HL-60/S4 treated with retinoic acid at 250 ng/mL for 4 days and 3 days (cell line): ENCODE measurements at regions not wholly inside any gene's neighbourhood (a gene's known extent, or its start where the extent isn't known, plus 50 kb on each side); places are given as distances from the start of the nearest gene placed in this dataset.
"Not testable (repeated sequence)": the region's sequence is repeated elsewhere in the genome, so short reads cannot be mapped to it uniquely, and the experiment has no call there.

Experiments
- in situ Hi-C: fragments of 300-500 bp; cut with MboI; formaldehyde crosslinking; loops from 2 replicates; pipeline ENCODE4 v1.7.0; 2022; ENCODE audit warnings: low sequenced_read_pairs

DNA sequence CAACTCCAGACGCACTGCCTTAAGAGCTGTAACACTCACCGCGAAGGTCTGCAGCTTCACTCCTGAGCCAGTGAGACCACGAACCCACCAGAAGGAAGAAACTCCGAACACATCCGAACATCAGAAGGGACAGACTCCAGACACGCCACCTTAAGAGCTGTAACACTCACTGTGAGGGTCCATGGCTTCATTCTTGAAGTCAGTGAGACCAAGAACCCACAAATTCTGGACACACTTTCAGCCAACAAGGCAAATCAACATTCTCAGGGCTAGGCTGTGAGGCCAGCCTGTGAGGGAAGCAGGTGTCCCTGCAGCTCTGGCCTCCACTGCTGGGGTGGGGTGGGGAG is 275.3 kb downstream of the ADGRD1 start:
- in situ Hi-C loops = loop anchor here (5.0 kb wide), 1 partner anchor 208 kb away; no protein-coding TSS in a partner anchor

DNA sequence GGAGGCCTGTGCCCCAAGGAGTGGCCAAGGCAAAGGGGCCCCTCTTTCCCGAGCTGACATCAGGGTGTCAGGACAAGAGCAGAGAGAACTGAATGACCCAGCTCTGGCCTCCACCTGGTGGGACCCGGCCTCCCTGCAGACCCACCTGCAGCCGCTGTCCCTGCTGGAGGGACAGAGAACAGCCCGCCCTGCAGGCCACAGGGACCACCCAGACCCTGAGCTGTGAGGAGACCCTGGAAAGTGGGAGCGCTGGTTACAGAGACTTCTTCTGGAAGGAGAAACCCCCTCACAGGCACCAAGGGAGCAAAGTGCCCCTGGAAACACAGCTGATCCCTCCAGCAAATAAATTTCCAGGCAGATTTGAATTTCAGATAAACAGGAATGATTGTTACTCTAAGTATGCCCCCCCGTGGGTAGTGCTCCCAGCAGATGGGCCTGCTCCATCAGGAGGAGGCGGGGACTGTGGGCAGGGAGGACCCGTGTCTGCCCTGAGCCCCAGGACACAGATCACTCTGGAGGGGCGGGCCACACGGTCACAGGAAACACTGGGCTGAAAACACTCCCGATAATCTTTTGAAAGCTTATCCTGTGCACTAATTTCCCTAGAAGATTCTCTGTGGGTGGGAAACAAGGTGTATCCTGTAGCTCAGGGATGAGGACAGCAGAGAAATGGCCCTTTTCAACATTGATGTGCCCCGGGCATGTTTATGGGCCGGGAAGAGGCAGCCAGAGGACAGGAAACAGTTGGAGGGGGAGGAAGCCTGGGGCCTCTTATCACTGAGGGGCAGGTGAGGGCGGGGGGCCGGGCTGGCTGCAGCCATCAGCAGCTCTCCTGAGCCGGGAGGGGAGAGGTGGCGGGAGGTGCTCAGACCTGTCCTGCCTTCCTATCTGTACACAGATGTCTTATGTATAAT is 276.0 kb downstream of the ADGRD1 start:
- in situ Hi-C loops = loop anchor here (5.0 kb wide), 1 partner anchor 208 kb away; no protein-coding TSS in a partner anchor

DNA sequence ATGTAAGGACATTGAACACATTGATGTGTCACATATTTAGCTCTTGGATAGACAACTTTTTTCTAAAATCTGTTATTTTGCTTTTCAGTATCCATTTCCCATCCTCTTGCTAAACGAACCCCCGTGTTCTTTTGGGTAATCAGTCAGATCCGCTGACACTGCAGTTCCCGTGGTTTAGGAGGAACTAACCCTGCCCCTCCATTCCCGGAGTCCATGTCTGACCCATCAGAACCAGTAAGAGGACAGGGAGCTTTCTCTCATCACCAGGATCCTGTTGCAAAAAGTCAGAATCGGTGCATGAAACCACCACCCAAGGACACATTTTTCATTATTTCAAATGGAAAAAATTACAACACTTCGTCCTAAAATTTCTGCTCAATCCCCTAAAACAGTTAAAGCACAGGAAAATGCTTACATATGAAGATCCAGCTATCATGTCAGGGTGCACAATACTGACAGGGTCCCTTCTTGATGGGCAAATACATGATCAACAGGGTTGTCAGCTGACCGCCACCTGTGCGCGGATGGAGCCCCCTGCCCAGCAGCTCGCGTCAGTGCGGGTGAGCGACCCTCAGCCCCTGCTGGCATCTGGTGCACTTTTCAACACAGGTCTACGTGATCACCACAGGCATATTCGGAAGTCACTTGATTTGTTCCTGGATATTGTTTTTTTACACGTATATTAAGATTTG is 276.8 kb downstream of the ADGRD1 start:
- in situ Hi-C loops = no loop called here

DNA sequence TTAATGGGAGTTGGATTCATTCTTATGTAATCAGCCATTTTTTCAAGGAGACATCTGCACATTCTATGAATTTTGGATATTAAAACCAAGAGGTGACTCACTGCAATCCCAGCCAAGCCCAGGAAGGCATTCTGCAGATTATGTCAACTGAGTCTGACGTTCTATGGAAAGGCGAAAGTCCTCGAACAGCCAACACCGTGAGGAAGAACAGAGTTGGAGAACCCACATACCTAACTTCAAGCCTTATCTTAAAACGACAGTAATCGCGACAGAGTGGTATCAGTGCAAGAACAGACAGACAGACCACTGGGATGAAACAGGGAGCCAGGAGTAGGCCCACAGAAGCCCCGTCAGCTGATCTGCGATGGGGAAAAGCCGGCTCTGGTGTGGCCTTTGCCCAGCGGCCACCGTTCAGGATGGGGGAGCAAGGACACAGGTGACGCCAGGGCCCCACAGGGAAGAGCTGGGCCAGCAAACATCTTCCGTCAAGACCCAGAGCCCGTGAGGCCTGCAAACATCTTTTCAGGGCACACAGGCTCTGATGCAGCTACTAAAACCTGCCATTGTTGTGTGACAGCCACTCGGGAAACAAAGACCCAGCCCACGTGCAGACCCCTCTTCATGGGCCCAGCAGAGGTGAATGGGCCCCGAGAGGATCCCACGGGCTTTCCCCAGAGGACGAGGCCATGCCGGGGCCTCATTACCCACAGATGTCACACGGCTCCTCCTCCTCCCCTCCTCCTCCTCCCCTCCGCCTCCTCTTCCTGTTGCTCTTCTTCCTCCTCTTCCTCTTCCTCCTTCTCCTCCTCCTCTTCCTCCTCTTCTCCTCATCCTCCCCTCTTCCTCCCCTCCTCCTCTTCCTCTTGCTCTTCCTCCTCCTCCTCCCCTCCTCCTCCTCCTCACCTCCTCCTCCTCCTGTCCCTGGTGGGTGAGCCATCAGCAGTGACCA is 277.6 kb downstream of the ADGRD1 start:
- in situ Hi-C loops = no loop called here

DNA sequence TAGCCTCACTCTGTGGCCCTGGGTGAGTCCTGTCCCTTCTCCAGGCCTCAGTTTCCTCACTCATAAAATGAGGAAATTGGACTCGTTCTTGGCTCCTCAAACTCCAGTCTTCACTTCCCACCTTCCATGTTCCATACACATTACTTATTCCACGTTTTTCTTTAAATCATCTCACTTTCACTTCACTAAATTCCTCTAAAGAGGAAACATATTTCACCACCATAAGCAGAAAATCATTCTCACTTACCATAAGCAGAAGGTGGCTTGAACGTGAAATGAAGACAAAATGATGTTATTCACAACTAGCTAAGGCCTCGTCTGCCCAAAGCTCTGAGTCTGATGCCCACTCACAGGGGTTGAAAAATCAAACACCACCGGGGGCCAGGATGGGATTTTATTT is 278.3 kb downstream of the ADGRD1 start:
- in situ Hi-C loops = no loop called here

DNA sequence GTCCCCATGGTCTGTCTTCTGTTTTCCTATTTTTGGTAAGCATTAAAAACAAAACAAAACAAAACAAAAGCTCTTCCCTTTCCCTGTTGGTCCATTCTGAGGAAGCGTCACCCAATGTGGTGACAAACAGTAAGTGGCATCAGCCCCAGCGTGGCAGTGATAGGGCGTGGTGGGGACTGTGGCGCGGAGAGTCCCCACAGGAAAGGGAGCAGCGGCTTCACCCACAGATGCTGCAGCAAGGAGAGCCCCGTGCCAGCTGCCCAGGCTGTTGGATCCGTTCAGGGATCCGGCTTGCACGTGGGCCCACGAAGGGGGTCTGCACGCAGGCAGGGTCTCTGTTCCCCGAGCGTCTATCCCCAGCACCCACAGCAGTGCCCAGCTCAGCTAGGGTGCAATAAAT is 279.2 kb downstream of the ADGRD1 start:
- in situ Hi-C loops = not testable (repeated sequence)

DNA sequence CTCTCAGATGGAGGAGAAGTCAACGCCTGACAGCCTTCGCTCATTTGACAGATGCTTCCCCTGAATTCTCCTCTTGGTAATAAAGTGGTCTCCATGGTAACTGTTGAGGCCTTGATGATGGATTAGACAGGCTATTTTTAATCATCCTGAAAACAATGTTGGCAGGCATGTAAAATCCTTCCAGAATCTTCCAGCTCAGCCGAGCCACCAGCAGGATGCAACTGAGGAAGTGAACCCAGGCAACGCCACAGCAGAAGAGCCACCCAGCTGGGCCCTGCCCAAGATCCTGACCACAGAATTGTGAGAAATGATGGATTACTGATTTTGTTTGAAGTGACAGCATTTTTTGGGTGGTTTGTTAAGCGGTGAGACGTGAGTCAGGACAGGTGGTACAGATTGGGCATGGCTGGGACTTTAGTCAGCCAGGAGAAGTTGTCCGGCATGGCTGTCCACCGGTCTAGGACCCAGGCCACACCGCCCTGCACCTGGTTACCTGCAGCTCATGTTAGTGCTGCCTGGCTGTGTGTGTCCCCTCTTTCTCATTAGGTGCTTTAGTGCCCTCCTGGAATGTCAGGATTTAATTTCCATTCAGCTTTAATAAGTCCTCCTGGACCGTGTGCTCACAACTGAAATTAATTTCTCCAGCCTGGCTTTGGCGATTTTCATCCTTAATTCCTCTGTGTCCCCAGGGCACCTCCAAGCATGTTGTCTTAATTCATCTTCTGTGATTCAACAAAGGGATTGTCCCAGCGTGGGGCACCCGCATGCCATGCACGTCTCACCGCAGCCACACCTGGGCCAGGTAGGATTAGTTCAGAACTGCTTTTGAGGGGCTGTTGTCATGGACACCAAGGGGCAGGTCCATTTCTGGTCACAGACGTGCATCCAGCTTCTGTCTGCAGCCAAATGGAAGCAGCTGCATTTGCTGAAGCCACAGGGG is 280.4 kb downstream of the ADGRD1 start:
- in situ Hi-C loops = not testable (repeated sequence)

DNA sequence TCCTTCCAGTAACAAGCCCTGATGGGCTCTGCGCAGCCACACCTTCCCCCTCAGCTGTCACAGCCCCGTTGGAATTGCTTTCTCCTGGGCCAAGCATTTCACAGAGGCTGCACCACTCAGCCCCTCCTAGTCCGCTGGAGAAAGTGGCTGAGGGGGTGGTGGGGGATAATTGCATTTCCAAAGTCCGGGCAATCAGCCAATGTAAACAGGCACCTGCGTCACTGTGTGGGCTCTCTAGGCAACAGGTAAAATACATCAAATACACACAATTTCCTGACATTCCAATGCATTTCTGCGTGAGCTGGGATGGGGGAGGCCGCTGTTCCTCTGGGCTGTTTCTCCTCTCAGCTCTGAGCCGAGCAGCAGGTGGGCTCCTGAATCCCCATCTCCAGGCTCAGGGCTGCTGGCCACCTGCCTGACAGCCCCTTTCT is 281.1 kb downstream of the ADGRD1 start:
- in situ Hi-C loops = not testable (repeated sequence)

DNA sequence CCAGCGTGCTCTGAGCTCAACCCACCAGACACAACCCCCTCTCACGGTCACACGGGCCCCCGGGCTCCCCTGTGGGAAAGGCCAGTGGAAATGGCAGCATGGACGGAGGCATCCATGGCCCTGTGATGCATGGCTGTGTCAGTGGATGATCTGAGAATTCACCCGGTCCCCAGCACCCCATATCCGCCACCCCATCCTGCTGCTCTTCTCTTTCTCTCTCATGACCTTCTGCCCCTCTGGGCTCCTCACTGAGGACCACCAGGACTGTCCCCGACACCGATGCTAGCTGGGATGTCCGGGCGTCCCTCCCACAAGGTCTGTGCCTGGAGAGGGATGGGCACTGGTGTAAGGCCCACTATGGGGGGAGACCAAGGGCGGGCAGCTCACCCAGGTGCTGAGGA is 282.2 kb downstream of the ADGRD1 start:
- in situ Hi-C loops = no loop called here

DNA sequence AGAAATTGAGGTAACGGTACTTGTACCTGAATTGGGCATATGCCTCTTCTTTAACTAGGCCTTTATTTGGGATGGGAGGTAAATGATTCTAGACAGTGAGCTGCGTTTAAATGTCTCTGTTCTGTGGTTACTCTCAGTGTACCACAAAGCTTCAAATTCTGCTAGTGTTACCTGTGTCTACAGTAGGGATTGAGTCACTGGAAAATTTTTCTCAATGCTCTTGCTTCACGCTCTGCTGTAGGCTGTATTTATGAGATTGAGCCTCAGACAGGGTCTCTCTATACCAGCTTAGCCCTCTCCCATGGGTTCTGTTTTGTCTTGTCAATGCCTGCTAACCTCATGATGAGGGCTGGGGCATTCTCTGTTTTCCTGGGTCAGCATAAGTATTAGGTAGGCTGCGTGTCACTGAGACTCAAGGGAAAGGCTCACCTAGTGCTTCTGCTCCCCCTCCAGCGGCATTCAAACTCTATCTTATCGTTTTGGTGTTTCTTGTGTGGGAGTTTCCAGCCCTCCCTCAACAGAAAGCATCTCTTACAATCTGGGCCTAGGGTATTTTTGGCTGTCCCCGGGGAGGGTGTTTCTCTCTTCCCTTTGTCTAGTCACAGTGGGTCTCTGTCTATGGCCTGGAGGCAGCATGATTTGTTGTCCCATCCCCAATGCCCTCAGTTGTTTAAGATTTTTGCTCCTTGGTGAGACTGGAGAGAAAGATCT is 285.8 kb downstream of the ADGRD1 start:
- in situ Hi-C loops = no loop called here

DNA sequence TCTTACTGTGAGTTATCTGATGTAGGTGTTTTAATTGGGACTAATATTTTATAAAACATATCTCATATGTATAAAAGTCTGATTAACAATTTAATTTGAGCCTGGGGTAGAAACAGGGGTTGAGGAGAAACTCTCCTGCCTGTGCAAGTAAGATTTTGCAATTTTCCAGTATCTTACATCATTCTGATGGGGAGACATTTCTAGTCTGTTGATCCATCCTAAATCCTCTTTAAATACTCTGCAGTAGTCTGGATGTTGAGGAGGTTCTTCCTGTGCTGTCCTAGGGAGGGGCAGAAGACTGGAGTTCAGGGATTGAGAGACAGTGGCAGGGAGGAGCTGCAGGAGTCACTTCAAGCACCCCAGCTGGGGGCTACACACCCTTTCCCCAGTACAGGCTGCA is 287.8 kb downstream of the ADGRD1 start:
- in situ Hi-C loops = no loop called here

DNA sequence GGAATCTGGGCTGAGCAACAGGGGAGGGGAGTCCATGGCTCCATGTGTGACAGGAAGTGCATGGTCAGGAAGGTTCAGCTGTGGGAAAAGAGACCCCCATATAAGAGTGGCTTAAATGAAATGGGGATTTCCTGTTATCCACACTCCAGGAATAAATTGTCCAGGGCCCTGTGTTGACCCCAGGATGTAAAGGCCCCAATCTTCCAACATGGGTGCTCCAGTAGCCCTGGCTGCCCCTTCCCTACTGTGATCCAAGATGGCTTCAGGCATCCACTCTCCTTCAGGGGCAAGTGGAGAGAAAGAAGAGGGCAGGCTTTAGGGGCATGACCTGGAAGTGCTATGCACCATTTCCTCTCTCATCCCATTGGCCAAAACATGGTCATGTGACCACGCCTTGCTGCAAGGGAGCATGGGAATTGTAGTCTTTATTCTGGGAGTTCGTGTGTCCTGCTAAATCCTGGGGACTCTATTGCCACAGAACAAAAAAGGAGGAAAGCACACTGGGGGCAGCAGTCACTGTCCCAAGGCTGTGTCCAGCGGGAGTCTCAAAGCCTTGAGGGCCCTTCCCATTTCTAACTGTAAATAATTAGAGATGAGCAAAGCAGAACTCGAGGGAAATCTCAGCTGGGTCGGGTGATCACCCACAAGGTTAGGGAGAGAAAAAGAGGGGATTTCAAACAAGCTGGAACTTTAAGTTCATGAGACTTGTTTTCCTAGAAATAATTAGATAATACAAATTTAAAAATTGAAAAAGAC is 289.2 kb downstream of the ADGRD1 start:
- in situ Hi-C loops = no loop called here

DNA sequence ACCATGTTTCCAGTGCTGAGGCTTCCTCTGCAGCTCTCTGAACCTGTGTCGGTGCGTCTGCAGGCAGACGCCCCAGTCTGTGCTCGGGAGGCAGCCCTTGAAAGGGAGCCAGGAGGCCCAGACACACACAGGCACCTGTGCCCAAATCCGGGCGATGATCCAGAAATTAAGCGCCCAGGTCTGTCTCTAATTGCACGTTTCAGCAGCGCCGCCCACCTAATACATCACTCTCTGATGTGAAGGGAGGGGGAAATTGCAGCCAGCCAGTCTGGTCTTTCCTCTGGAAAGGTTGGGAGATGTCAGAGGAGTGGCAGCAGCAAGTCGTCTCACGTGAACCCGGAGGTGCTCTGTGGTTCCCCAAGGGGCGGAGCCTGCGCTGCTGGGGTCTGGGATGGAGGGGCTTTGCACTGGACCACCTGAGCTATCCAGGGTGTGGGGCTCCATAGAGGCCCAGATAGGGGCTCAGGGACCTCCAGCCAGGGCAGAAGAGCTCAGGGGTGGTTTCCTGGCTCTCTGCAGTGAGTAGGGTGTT is 290.5 kb downstream of the ADGRD1 start:
- in situ Hi-C loops = not testable (repeated sequence)

DNA sequence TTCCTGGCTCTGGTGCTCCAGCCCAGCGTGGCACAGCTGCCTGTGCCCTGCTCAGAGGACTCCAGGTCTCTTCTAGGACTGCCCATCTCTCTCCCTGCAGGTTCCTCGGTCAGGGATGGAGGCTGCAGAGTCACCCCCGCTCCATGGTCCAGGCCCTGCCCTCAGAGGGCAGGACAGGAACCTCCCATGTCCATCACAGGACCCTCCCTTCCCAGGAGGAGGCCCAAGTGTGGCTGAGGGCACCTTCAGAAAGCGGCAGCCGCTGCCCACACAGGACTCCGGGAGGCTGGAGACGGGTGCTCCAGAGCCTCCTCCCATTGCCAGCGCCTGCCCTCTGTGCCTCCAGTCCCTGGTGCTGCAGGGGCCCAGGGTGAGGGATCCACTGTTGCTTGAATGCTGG is 291.5 kb downstream of the ADGRD1 start:
- in situ Hi-C loops = not testable (repeated sequence)

DNA sequence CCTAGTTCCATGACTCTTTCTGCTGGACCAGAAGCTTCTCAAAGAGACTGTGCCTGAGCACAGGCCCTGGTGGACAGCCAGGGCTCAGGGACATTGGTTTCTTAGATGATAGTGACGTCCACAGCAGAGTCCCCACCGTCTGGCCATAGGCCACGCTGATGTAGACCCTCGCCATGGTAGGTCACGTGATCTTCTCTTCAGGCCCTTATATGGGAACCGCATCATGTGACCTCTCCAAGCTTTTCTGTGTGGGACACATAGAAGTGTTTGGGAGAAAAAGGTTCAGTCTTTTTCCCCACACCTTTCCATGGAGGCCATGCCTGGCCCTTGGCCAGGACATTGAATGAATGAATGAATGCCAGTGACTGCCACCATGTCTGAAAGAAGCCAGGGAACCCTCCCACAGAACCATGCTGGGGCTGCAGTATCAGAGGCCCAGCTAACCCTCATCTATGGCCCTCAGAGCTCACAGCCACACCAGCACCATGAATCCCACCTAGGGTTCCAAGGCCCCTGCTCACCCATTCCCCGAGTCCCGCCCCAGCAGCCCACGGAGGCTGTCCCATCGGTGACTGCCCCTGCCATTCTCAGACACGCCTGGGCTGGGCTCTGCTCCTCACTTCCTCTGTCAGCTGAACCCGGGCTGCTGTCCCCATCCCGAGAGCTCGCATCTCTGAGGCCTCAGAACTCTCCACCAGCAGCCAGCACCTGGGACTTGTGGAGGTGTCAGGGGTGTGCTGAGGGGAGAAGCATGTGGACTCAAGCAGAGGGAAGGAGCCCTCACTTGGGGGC is 292.1 kb downstream of the ADGRD1 start:
- in situ Hi-C loops = no loop called here

DNA sequence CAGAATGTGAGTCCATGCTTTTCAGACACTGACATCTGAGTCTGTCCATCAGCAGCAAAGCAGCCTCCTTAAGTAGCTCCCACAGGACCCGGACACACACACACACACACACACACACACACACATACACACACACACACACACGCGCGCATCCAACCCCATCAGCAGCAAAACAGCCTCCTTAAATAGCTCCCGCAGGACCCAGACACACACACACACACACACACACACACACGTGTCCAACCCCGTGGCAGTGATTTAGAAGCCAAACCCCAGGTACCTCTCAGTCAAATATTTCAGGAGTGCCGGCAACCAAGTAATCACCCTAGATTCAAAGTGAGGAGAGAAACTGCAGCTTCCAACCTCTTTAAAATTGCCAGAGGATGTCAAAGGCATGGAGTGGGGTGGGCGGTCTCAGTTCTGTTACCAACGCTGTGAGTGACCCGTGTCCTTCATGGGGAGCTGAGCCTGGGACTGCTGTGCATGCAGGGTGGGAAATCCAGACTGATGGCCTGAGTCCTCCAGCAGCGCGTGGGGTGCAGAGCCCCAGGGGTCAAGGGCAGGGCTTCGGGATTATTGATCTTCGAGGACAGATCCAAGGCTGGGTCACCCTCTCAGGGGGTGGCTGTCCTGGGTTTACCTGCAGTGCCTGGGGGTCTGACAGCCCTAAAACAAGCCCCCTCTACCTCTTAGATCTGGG is 293.5 kb downstream of the ADGRD1 start:
- in situ Hi-C loops = not testable (repeated sequence)

DNA sequence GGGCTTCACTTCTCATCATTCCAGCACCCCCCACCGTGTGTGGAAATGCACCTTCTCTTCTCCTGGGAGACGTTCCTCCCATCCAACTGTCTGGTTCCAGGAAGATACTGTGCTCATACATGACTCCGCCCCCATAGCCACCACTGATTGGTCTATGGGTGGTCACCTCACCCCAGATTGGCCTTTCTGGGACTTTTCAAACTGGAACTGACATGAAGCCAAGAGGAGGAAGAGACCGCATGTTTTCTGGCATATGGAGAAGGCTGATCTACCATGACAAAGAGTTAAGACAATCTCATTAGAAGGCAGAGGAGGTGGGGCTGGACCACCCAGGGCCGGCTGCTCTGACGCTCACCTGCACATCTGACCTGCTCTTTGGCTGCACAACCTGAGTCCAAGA is 294.2 kb downstream of the ADGRD1 start:
- in situ Hi-C loops = not testable (repeated sequence)
